ENCODE measurements at regions not wholly inside any gene's neighbourhood (a gene's known extent, or its start where the extent isn't known, plus 50 kb on each side); places are given as distances from the start of the nearest gene placed in this dataset.
"Not testable (repeated sequence)": the region's sequence is repeated elsewhere in the genome, so short reads cannot be mapped to it uniquely, and the experiment has no call there.

DNA sequence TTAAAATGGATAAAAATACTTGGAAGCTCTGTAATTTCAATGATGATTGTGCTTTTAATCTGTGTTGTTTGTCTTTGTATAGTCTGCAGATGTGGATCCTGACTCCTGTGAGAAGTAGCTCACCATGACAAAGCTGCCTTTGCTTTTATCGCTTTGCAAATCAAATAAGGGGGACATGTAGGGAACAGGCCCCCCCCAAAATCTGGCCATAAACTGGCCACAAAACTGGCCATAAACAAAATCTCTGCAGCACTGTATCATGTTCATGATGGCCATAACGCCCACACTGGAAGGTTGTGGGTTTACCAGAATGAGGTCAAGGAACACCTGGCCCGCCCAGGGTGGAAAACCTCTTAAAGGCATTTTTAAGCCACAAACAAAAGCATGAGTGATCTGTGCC, 366.0 kb upstream of the FGF16 start:
- TF ChIP-seq CTCF, POLR2A (IDR thresholded peaks at IDR 0.05): not testable (repeated sequence)

Measured in adrenal gland (tissue), 5 donors.